OCI-LY7 (cell line): ENCODE measurements at regions not wholly inside any gene's neighbourhood (a gene's known extent, or its start where the extent isn't known, plus 50 kb on each side); places are given as distances from the start of the nearest gene placed in this dataset.

ENCODE experiments used
- EZH2phosphoT487 ChIP-seq: fragments of 200-600 bp; sonication (generic); IDR thresholded peaks from 2 replicates; pipeline ENCODE4 v1.6.1; 2018; ENCODE audit warnings: low read depth, borderline replicate concordance, mild to moderate bottlenecking, mixed run types, antibody characterized with exemption, low read length, moderate library complexity, mixed read lengths
- TF ChIP-seq, protein P1 (sequence below): fragments of 200-600 bp; sonication (generic); conservative IDR thresholded peaks from 2 replicates; pipeline ENCODE4 v1.5.1; 2014; ENCODE audit warnings: mild to moderate bottlenecking, antibody characterized with exemption, low read length, moderate library complexity, mixed read lengths

- TF ChIP-seq, protein P1, sequence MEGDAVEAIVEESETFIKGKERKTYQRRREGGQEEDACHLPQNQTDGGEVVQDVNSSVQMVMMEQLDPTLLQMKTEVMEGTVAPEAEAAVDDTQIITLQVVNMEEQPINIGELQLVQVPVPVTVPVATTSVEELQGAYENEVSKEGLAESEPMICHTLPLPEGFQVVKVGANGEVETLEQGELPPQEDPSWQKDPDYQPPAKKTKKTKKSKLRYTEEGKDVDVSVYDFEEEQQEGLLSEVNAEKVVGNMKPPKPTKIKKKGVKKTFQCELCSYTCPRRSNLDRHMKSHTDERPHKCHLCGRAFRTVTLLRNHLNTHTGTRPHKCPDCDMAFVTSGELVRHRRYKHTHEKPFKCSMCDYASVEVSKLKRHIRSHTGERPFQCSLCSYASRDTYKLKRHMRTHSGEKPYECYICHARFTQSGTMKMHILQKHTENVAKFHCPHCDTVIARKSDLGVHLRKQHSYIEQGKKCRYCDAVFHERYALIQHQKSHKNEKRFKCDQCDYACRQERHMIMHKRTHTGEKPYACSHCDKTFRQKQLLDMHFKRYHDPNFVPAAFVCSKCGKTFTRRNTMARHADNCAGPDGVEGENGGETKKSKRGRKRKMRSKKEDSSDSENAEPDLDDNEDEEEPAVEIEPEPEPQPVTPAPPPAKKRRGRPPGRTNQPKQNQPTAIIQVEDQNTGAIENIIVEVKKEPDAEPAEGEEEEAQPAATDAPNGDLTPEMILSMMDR = no peak
- no peak for TF ChIP-seq EZH2phosphoT487
These were observed 515.1 kb downstream of the TBC1D22A start for GRCh38 chr22:47277531-47277930.
